Suppressor macrophage treated with lipopolysaccharide for 1 hour (primary cell): ENCODE measurements at regions not wholly inside any gene's neighbourhood (a gene's known extent, or its start where the extent isn't known, plus 50 kb on each side); places are given as distances from the start of the nearest gene placed in this dataset.

Experiments used
- DNase-seq, 3 donors: peaks; one replicate each; pipeline ENCODE4 v3.0.0-alpha.2; 2020 to 2022

DNA sequence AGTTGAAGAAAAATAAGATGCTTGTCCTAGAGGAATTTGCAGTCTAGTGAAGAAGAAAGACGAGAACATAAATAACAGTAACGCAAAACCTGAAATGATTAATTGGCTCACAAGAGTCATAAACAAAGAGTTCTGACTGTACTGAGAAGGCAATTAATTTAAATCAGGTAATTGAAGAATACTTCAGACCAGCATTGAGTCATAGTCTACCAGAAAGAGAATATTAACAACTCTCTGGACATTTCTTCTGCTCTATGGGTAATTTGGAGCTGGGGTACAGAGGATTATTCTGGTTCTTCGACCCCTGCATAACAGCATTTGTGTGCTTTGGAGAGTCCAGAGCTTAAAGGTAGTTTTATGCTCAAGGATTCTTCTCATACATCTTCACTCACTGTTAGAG is 390.3 kb upstream of the DCN start:
- DNase-seq, result no peak

DNA sequence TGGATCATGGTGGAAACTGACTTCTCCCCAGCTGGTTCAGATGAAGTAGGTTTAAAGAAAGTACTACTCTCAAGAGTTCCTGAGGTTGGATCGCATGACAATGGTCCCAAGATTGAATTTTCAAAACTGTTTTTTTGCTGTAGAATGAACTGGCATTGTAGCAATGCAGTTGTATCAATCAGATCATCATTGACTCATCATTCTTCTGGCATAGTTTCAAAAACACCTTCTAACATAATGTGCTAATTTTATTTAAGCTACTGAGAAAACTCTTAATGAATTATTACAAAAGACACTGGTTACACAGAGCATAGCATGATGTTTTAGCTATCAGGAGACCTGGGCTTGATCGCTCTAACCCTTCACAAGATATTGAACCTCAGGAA is 384.5 kb upstream of the DCN start:
- no peak for DNase-seq

DNA sequence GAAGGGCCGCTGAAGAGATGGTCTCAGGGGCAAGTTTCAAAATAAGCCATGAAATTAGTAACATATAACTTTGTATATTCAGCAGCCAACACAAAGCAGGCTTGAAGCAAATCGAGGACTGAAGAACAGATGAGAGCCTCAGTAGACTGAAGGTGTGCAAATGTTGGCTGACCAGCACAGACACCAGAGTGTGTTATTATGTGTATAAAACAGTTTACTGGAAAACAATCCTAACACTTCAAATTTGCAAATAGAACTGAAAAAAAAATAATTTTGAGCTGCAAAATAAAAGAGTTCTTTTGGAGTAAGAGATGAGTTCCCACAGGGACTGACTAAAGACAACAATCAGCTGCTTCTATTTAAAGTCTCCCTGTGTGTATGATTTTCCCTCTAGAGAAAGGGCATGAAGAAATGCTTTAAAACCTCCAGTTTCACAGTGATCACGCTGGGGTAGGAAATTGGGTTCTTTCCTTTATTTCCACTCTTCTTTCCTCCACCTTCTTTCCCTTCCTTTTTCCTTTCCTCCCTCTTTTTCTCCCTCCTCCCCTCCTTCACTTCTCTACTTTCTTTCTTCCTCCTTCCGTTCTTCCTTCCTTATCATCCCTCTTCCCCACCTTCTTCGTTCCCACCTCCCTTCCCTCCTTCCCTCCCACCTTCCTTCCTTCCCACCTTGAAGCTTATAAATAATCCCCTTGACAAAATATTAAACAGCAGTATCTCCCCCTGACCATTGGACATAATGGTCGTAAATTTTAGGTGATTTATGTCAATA is 383.9 kb upstream of the DCN start:
- no peak for DNase-seq

DNA sequence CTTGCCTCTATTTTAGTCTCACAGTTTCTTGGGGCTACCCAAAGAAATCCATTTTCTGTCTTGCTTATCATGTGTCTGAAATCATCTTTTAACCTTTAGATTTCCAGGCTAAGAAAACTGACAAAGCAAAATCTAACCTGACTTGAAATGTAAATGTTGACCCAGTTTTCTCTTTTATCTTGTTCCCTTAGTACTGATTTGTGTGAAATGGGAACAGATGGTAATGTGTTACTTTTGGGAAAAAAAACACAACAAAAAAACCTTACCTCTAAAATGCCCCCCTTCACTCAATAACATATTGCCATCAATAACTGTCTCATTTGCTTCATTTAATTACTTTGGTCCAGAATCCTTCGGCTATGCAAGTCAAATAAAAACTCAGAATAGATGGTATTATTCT is 383.2 kb upstream of the DCN start:
- no peak for DNase-seq

DNA sequence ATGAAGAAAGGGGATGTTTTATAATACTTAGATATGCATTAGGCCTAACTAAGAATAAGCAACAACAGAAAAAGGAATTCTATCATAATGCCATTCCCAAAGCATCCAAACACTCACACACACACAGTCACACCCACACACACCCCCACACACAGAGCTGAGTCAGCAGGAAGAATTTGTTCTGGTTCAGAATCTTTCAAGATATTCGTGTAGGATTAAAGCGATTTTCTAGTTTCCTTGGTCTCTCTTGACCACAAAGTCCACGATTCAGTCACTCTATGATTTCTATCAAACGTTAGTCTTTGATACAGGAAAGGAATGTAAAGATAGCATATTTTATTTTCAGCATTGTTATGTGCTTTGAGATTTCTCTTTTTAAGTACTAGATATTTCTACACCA is 382.6 kb upstream of the DCN start:
- DNase-seq, result no peak

DNA sequence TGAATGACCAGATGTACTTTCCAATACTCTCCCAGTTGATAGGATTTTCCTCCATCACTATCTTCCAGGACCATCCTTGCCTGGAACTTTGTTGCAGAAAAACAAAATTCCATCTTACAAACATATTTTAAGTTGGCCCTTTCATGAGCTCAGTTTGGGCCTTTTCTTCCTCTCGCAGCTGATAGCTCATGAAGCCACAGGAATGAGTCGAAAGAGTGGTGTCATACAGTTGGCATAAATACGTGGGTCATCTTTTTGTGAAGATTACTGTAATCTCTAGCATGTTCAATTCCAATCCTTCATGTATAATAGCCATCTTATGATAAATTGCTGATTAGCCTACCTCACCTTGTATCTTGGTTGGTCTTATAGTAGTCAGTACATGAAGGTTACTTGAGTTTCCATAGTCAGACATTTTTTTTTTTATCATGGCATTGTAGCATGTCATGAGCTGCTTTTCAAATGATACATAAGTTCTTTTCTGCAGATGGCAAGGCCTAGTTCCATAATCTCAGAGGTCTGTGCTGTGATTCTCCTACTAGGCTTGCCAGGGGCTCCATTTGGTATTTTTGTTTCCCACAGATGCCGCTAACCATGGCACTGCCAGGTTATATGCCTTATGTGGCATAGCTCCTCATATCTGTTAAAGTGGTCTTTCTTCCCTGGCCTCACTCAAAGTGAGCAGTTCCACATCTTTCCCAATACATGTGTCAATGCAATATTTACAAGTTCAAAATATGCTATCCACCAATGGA is 380.6 kb upstream of the DCN start:
- no peak for DNase-seq

DNA sequence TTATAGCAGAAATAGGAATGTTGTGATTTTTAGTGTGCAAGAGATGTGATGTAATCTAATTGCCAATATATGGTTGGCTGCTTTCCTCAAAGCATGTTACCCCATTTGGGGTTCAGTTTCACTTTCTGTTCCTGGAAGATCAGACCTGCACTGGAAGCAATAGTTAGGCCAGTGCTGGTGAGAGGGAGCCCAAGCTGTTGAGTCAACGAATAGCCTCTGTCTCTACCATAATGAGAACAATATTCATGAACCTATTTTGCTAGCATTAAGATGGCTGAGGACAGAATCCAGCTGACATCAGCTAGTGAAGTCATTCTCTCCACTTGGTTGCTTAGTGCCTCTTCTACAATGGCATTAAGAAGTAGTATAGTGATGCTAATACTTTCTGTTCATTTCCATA is 379.9 kb upstream of the DCN start:
- DNase-seq, result peak; percentile 21 to 35 (median 30)

DNA sequence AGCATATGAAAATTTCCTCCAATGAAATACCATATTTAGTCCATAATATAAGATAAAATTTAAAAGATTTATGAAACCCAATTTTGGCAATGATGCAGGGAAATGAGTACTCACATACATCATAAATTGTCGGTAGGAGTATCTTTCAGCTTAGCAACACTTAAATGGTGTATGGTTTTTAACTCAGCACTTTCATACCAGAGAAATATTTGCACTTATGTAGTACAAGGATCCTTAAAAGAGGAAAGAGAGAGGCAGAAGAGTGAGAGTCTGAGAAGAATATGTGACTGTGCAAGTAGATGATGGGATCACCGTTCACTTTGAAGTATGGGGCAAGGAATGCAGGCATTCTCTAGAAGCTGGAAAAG is 379.3 kb upstream of the DCN start:
- DNase-seq, result no peak

DNA sequence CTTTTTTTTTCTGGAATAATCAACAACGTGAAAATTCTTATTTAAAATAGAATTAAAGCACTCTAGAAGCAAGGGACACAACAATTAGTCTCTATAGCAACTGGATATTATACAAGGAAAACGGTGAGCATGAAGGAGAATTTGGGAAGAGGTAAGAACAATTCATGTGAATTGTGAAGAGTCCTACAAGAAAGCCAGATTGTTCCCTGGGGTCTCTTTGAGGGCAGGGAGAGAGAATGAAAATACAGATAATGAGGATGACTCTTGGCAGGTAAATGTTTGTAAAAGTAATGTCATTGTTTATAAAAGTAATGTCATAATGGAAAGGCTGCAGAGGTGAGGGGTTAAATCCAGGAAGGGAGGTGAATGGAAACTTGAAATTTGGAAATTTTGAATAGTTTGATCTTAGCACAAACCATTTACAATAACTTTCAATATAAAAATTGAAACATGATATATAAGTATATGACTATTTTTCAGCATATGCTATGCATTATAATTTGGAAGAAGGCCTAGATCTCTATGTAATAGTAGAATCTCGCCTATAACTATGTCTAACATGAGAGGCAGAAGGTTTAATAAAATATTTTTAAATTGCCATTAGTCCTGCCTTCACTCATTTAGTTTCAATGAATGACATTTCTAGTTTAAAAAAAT is 378.8 kb upstream of the DCN start:
- no peak for DNase-seq

DNA sequence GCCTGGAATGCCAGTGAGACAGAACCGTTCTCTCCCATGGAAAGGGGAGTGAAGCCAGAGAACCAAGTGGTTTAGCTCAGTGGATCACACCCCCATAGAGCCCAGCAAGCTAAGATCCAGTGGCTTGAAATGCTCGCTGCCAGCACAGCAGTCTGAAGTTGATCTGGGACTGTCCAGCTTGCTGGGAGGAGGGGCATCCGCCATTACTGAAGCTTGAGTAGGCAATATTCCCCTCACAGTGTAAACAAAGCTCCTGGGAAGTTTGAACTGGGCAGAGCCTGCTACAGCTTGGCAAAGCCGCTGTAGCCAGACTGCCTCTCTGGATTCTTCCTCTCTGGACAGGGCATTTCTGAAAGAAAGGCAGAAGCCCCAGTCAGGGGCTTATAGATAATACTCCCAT is 374.3 kb upstream of the DCN start:
- no peak for DNase-seq

DNA sequence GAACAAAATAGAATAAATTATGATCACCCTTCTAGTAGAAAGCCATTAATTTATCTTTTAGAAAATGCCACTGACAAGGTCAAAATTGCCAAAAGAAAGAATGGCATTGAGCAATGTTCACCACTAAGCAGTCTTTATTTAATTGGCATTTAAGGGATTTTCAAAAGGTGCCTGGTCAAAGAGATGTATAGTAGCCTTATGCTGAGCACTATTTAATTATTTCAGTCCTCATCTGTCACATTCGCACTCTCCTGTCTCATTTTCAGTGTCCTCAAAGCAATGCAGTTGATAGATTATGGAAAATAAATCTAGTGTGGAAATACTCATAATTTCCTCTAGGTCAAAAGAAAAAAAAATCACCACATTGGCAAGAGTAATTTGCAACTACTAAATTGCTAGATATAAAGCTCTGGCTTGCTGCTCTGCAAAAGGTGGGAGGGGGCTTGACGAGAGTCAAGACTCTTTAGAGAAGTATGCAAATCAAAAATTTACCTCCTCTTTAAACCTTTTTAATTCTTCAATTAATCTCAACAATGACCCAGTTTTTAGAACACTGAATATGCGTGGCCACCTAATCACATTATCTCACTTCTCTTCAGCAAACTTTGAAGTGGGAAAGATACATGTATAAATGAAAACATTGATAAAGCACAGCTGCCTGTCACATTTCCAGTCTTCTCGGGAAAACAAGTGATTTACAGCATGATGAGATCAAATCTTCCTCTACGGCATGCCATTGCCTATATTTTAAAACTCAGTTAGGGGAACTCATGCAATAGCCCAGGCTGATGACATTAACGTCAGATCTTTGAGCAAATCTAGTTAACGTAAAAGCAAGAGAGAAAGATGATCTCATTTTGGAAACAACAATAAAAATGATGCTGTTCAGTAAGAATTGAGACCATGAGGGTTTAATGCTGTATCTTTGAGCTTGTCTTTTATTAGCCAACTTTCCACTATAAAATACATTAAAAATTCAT is 373.1 kb upstream of the DCN start:
- DNase-seq, result no peak

DNA sequence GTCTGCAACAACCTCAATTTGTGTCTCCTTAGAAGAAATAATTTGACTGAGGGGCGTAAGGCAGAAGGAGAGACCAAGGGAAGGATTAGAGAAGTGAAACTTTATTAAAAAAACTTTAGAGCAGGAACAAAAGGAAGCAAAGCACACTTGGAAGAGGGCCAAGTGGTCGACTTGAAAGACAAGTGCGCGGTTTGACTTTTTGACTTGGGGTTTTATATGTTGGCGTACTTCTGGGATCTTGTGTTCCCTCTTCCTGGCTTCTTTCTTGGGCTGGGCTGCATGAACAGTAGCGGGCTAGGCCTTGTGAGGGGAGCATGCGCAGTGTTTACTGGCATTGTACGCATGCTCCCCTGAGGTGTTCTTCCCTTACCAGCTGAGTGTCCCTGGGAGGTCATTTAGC is 369.3 kb upstream of the DCN start:
- DNase-seq, result peak; percentile 33 to 68 (median 59)

DNA sequence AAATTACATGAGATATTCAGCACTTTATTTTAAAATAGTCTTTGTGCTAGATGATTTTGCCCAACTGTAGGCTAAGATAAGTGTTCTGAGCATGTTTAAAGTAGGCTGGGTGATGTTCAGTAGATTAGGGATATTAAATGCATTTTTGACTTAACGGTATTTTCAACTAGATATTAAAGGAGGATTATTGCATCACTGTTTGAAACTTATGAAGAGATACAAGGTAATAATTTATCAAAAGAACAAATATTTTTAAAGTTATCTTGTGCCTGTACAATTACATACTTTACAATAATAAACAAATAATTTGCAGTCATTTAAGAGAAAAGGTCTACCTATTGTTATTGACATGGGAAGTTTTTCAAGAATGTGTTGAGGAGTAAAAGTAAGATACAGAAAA is 368.6 kb upstream of the DCN start:
- no peak for DNase-seq

DNA sequence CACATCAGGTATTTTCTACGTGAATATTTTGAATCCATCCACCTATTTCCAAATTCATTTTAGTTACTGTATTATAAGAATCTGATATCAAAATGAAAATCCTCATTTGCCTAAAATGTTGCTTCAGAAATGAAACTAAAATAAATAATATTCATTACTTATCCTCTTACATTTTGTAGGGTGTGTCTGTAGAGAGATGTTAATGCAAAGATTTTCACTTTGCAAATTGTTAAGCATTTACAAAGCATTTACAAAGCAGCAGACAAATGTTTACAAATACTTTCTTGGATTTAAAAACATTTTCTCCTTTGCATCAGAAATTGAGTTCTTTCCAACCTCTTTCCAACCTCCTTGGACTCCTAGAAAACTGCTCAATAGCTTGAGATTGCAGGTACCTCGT is 360.0 kb upstream of the DCN start:
- DNase-seq, result no peak

DNA sequence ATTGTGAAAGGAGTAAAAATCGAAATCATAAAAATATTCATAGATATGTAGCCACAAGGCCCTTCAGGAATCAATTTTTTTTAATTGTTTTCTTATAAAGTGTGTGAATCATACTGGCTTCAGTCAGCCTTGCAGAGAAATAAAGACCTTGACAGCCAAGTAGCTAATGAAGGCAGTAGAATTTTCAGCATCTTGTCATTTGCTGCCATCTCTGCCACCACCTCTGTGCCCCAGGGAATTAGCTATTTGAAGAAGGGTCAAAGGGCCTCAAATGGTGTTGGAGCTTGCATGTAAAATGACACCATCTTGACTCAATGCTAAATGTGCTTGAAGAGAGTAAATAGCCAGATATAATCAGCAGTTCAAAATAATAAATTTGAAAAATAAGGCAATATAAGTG is 359.4 kb upstream of the DCN start:
- no peak for DNase-seq

DNA sequence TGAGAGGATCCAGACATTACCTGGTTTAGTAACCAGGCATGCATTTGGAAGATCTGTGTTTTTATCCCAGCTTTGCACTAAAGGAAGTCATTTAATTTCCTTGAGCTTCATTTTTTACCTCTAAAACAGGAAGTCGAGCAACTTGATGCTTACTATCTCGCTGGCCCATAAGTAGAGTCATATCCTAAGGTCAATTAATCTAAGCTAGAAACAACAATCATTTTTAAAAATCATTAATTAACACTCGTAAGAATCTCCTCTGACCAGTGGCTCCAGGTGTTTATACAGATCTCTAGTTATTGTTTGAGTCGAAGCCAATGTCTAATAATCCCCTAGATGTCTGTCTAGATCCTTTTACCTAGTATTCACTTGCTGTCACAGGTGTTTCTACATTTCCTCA is 355.8 kb upstream of the DCN start:
- no peak for DNase-seq

DNA sequence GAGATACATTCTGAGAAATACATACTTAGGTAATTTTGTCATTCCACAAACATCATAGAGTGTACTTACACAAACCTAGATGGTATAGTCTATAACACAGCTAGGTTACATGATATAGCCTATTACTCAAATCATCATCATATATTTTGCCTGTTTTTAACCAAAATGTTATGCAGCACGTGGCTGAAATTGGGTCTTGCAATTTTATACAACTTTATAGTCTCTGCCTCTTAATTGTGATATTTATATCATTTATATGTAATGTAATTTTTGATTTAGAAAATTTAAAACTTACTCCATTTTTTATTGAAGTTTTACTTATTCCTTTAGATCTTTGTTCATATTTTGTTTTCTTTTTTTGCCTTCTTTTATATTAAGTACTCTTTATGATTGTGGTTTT is 350.7 kb upstream of the DCN start:
- DNase-seq, result no peak

DNA sequence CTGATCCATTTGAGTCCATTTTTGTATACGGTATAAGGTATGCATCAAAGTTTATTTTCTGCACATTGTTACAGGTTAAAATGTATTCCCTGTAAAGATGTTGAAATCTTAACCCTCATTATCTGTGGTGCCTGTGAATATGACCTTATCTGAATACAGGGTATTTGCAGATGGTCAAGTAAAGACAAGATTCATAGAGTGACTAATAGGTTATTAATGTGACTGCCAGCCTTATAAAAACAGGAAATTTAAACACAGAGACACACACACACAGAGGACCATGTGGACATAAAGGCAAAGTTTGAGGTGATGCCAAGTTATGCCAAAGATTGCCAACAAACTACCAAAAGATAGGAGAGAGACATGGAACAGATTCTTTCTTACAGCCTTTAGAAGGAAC is 347.2 kb upstream of the DCN start:
- no peak for DNase-seq

DNA sequence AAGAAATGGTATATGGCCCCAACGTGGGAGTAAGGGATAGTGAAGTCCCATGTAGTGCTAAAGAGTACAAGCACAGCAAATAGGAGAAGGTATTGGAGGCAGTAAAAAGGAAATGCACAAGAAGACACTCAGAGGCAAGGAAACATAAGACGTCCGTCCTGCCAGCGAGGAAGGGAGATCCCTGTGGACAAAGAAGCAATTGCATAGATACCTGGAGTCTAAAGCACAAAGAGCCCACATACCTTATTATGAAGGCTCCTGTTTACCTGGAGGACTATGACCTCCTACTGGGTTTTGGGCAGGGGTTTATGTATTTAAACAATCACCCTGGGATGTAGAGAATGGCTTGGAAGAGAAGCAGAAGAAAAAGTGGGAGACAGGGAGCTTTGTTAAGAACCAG is 341.2 kb upstream of the DCN start:
- DNase-seq, result no peak

DNA sequence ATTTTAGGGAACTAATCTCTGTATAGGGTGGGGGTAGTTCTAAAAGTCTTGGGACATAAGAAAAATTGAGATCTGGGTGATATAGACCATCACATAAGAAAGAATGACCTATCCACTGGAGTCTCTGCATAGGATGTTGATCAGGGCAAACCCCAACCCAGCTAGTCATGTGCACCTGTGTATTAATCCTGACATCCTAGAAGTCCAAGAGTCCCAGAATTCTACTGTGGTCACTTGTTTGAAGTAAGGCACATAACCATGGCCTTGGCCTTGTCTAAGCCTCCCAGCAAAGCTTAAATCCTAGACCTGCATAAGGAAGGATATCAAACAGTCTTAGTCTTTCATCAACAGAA is 334.1 kb upstream of the DCN start:
- no peak for DNase-seq

DNA sequence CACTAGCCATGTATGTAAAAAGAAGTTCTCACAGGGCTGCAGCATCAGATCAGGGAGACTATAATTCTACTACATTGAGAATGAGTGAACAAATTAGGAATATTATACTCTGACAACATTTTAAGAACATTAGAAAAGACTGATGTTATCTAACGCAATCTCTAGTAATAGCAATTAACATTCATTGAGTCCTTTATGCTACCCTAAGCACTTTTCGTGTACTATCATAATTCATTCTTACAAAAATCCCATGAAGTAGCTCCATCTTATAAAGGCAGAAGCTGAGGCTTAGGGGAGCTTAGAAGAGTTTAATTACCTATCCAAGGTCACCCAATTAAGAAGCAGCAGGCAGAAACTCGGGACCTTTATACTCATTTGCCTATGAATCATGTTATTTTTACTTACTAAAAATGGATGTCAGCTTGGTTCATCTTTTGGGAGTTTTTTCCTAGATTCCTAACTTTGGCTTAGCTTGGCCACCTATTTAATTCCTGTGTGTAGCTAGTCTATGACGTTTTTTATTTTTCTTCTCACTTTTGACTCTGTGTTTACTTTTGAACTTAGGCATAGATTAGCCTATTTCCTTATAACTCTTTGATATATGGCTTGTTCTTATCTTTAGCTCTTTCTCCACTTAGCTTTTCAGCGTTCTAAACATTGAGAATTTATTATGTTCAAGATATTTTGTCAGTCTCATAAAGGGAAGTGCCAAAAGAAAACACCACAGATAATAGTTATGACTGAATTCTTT is 333.5 kb upstream of the DCN start:
- no peak for DNase-seq

DNA sequence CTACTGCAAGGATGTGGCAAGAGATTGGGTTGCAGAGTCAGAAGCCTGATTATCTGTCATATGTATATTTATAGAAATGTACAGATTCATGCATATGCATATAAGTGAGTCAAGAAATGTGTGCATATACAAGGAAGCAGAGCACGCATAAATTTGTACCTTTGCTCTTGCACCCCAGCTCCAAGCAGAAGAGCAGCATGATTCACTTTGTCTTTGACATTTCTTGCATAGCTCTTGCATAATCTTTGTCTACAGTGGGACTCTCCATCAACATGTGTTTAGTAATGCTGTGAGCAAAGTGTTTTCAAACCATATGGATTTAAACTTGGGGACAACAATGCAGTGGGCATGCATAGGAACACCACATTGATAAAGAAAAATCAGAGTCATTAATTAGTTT is 330.7 kb upstream of the DCN start:
- no peak for DNase-seq
